B cell (primary cell): ENCODE measurements at regions not wholly inside any gene's neighbourhood (a gene's known extent, or its start where the extent isn't known, plus 50 kb on each side); places are given as distances from the start of the nearest gene placed in this dataset.

Experiments used
- ATAC-seq: fragments of 200-7000 bp; cut with Tn5 transposase; one replicate; pipeline ENCODE4 v1.10.0; 2021; ENCODE audit warnings: low read depth, mild to moderate bottlenecking, moderate number of reproducible peaks, moderate library complexity
- CTCF ChIA-PET: fragments of 350-600 bp; sonication (Branson Sonifier 250); formaldehyde crosslinking; loops from one replicate; lab custom pipeline; 2021; ENCODE audit warnings: antibody characterized with exemption, inconsistent platforms; lab: Charles Lee
- POLR2A ChIA-PET: fragments of 350-600 bp; sonication (Branson Sonifier 250); formaldehyde crosslinking; loops from one replicate; lab custom pipeline; 2021; ENCODE audit warnings: antibody characterized with exemption; lab: Charles Lee
- DNase-seq: peaks from one replicate; pipeline ENCODE4 v3.0.0; 2013
- H2AFZ ChIP-seq: 2 replicates; pipeline ENCODE4 v1.6.1; 2012; ENCODE audit warnings: mild to moderate bottlenecking, low read depth, low read length; ENCODE audit not compliant: insufficient read depth, poor library complexity, severe bottlenecking
- H3K27ac ChIP-seq, 2 donors: 1 replicate in 1 of 2; 2 replicates in 1 of 2; pipeline ENCODE4 v1.5.1; 2012 to 2013; ENCODE audit warnings: low read length in 2 of 2, mild to moderate bottlenecking in 2 of 2, moderate library complexity in 1 of 2
- H3K27me3 ChIP-seq, 4 experiments: fragments of 200-600 bp in 1 of 4; sonication (generic) in 1 of 4; replicated peaks in 1 of 4; 1 replicate in 2 of 4; 2 replicates in 2 of 4; pipeline versions ENCODE4 v1.6.1 to v1.7.0; 2013 to 2016; ENCODE audit warnings: low read length in 3 of 4, mild to moderate bottlenecking in 2 of 4, mixed read lengths in 1 of 4, moderate library complexity in 1 of 4; ENCODE audit not compliant: insufficient read depth in 4 of 4, control insufficient read depth in 3 of 4; ENCODE audit errors: control extremely low read depth in 1 of 4
- H3K36me3 ChIP-seq, 2 experiments: replicated peaks in 1 of 2; 1 replicate in 1 of 2; 2 replicates in 1 of 2; pipeline versions ENCODE4 v1.6.1 to v1.7.1; 2013; ENCODE audit warnings: low read length in 1 of 2; ENCODE audit not compliant: insufficient read depth in 2 of 2, control insufficient read depth in 1 of 2; ENCODE audit errors: control extremely low read depth in 1 of 2, extremely low read depth in 1 of 2
- H3K4me1 ChIP-seq, 2 donors: fragments of 200-600 bp in 1 of 2; sonication (generic) in 1 of 2; 1 replicate in 1 of 2; 2 replicates in 1 of 2; pipeline versions ENCODE4 v1.5.1 to v1.6.1; 2013 to 2017; ENCODE audit warnings: low read length in 2 of 2; ENCODE audit not compliant: control insufficient read depth in 2 of 2, insufficient read depth in 2 of 2
- H3K4me2 ChIP-seq: replicated peaks from 2 replicates; pipeline ENCODE3; 2012; ENCODE audit warnings: mild to moderate bottlenecking, low read depth, low read length; ENCODE audit not compliant: poor library complexity, severe bottlenecking
- H3K4me3 ChIP-seq, 5 experiments: fragments of 200-600 bp in 1 of 5; sonication (generic) in 1 of 5; 1 replicate in 3 of 5; 2 replicates in 2 of 5; pipeline versions ENCODE4 v1.5.1 to v1.7.0; 2011 to 2016; ENCODE audit warnings: low read length in 4 of 5, mild to moderate bottlenecking in 4 of 5, low read depth in 2 of 5, control low read depth in 1 of 5, moderate library complexity in 1 of 5; ENCODE audit not compliant: insufficient read depth in 1 of 5; ENCODE audit errors: control extremely low read depth in 1 of 5, extremely low read depth in 1 of 5
- H3K79me2 ChIP-seq: fragments of 200-600 bp; sonication (generic); one replicate; pipeline ENCODE4 v1.6.0; 2016; ENCODE audit warnings: low read length; ENCODE audit not compliant: control insufficient read depth, insufficient read depth
- H3K9ac ChIP-seq: fragments of 200-600 bp; sonication (generic); 2 replicates; pipeline ENCODE4 v1.6.1; 2017; ENCODE audit warnings: mild to moderate bottlenecking, low read length, moderate library complexity
- H3K9me3 ChIP-seq, 3 donors: one replicate each; pipeline versions ENCODE4 v1.6.1 to v1.7.1; 2013; ENCODE audit warnings: low read length in 2 of 3; ENCODE audit not compliant: control insufficient read depth in 2 of 3, insufficient read depth in 1 of 3; ENCODE audit errors: control extremely low read depth in 1 of 3
- H4K20me1 ChIP-seq: 2 replicates; pipeline ENCODE4 v1.6.0; 2012; ENCODE audit warnings: mild to moderate bottlenecking, low read length; ENCODE audit not compliant: insufficient read depth, control insufficient read depth, poor library complexity, severe bottlenecking
- H3K27ac Mint-ChIP-seq: one replicate; pipeline ENCODE4 v1.8.0; 2021; ENCODE audit warnings: mixed read lengths
- H3K27me3 Mint-ChIP-seq: one replicate; pipeline ENCODE4 v1.8.0; 2021; ENCODE audit warnings: mixed read lengths
- H3K4me1 Mint-ChIP-seq: one replicate; pipeline ENCODE4 v1.8.0; 2021; ENCODE audit warnings: mixed read lengths
- H3K4me3 Mint-ChIP-seq: one replicate; pipeline ENCODE4 v1.8.0; 2021; ENCODE audit warnings: mixed read lengths
- H3K9me3 Mint-ChIP-seq: one replicate; pipeline ENCODE4 v1.8.0; 2022; ENCODE audit warnings: mixed read lengths; ENCODE audit not compliant: insufficient read depth
- CTCF ChIP-seq: fragments of 200-600 bp; IDR thresholded peaks from one replicate; pipeline ENCODE4 v1.8.0; 2022; ENCODE audit warnings: antibody characterized with exemption, mild to moderate bottlenecking
- EZH2 ChIP-seq: IDR thresholded peaks from 2 replicates; pipeline ENCODE4 v1.6.1; 2012; ENCODE audit warnings: borderline replicate concordance, low read depth, mild to moderate bottlenecking, moderate library complexity, low read length; ENCODE audit not compliant: insufficient read depth, poor library complexity, severe bottlenecking
- WGBS: methylation state at CpG from one replicate; pipeline ENCODE4 v1.1.5; 2013; ENCODE audit warnings: missing lambda C conversion rate; ENCODE audit not compliant: insufficient coverage; 5-methylcytosine and 5-hydroxymethylcytosine counted together
- intact Hi-C: fragments of 100-400 bp; cut with micrococcal nuclease; formaldehyde crosslinking; loops from one replicate; pipeline ENCODE4 v1.10.0; 2022

GRCh38 chrX:102859550-102859871 lies 77.6 kb upstream of the RAB40AL start:
- TF ChIP-seq CTCF (no peak), EZH2 (no peak)
- no peak overlapping the region for H3K4me3 Mint-ChIP-seq
- ChIA-PET POLR2A (no interaction called here), CTCF (no interaction called here)
- Histone ChIP-seq H3K27ac (no peak overlapping the region), H4K20me1 (no peaks in the 10 kb centered on the region), H3K36me3 (no peaks in the 10 kb centered on the region), H3K27me3 (no peaks in the 10 kb centered on the region), H3K79me2 (no peaks in the 10 kb centered on the region), H3K9me3 (no peaks in the 10 kb centered on the region), H3K4me2 (no peak overlapping the region), H3K9ac (no peak overlapping the region), H2AFZ (no peak overlapping the region), H3K4me3 (no peak overlapping the region), H3K4me1 (no peaks in the 10 kb centered on the region)
- ATAC-seq, result no peak
- DNase-seq, result no peak
- H3K27ac Mint-ChIP-seq, result no peak overlapping the region
- H3K9me3 Mint-ChIP-seq, result no peaks in the 10 kb centered on the region
- no CpG with 5 or more reads among the region's 1 CpG for WGBS
- H3K4me1 Mint-ChIP-seq, result no peaks in the 10 kb centered on the region
- H3K27me3 Mint-ChIP-seq, result no peaks in the 10 kb centered on the region
- intact Hi-C loops, result no loop called here

- DNase-seq, result no peak
- Histone ChIP-seq H2AFZ (no peak overlapping the region), H3K36me3 (no peaks in the 10 kb centered on the region), H3K4me1 (no peaks in the 10 kb centered on the region), H4K20me1 (no peaks in the 10 kb centered on the region), H3K9ac (no peak overlapping the region), H3K27me3 (no peaks in the 10 kb centered on the region), H3K4me2 (no peak overlapping the region), H3K4me3 (no peak overlapping the region), H3K27ac (no peak overlapping the region), H3K9me3 (no peaks in the 10 kb centered on the region), H3K79me2 (no peaks in the 10 kb centered on the region)
- ChIA-PET POLR2A (no interaction called here), CTCF (no interaction called here)
- Mint-ChIP-seq H3K4me3 (no peak overlapping the region), H3K27me3 (no peaks in the 10 kb centered on the region), H3K4me1 (no peaks in the 10 kb centered on the region), H3K27ac (no peak overlapping the region), H3K9me3 (no peaks in the 10 kb centered on the region)
- intact Hi-C loops, result loop anchor here (5.0 kb wide), 2 partner anchors 793 to 1263 kb away; no protein-coding TSS in a partner anchor
- WGBS, result no CpG with 5 or more reads among the region's 1 CpG
- no peak for TF ChIP-seq CTCF
- no peak for TF ChIP-seq EZH2
- no peak for ATAC-seq
Measured at GRCh38 chrX:102860235-102860634, 76.8 kb upstream of the RAB40AL start.
